ENCODE measurements at regions not wholly inside any gene's neighbourhood (a gene's known extent, or its start where the extent isn't known, plus 50 kb on each side); places are given as distances from the start of the nearest gene placed in this dataset.

DNA sequence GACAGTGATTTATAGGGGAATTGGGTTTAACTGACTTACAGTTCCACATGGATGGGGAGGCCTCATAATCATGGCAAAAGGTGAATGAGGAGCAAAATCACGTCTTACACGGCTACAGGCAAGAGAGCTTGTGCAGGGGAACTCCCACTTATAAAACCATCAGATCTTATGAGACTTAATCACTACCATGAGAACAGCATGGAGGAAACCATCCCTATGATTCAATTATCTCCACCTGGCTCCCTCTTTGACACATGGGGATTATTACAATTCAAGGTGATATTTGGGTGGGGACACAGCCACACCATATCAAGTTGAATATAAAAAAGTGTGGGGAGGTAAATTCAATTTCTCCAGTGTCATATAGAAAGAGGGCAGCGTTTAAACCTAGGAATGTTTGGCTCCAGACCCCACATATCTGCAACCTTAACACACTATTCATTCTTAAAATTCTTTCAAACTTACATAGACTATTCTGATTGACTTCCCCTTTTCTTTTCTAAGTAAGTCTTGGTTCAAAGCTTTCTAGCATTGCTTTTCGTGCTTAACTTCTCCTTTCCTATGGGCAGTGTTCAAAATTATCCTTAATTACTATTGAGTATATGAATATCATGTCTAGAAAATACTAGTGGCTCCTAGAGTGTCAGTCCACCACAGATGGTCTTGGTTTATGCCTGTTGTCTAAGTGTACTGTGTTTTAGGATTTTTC, 446.7 kb upstream of the GBE1 start:
- H3K27me3 ChIP-seq (ENCODE audit: control insufficient read depth, insufficient read depth, low read length): no peaks in the 10 kb centered on the region
- H3K27ac ChIP-seq: no peak overlapping the region
- H3K79me2 ChIP-seq: no peaks in the 10 kb centered on the region
- no peaks in the 10 kb centered on the region for H3K9me3 ChIP-seq (ENCODE audit: control insufficient read depth, low read length)
- no peaks in the 10 kb centered on the region for H3K36me3 ChIP-seq (ENCODE audit: control insufficient read depth, insufficient read depth, low read length)
- H3K4me3 ChIP-seq (ENCODE audit: low read depth, low read length): no peak overlapping the region
- H2AFZ ChIP-seq: no peak overlapping the region
- no peak overlapping the region for H3K4me2 ChIP-seq (ENCODE audit: low read length)
- TF ChIP-seq, protein P1, sequence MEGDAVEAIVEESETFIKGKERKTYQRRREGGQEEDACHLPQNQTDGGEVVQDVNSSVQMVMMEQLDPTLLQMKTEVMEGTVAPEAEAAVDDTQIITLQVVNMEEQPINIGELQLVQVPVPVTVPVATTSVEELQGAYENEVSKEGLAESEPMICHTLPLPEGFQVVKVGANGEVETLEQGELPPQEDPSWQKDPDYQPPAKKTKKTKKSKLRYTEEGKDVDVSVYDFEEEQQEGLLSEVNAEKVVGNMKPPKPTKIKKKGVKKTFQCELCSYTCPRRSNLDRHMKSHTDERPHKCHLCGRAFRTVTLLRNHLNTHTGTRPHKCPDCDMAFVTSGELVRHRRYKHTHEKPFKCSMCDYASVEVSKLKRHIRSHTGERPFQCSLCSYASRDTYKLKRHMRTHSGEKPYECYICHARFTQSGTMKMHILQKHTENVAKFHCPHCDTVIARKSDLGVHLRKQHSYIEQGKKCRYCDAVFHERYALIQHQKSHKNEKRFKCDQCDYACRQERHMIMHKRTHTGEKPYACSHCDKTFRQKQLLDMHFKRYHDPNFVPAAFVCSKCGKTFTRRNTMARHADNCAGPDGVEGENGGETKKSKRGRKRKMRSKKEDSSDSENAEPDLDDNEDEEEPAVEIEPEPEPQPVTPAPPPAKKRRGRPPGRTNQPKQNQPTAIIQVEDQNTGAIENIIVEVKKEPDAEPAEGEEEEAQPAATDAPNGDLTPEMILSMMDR (IDR thresholded peaks at IDR 0.05): no peak
- no peak overlapping the region for H3K9ac ChIP-seq
- no peaks in the 10 kb centered on the region for H3K4me1 ChIP-seq

DNA sequence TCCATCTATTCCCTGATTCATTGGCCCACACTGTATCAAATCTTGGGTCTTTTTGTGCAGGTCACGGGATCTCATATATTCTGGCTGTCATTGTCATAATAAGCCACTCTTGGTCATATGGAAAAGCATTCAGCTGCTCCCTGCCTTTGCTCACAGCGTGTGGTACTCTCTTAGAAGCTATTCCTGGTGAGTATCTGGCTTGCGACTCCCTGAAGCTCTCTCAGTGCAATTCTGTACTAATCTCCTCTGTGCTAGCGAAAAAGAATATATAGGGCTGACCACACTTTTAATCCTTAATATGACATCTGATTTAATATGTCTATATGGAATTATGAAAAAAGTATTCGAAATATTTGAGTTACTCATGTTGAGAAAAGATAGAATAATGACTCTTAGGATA, 440.8 kb upstream of the GBE1 start:
- no peaks in the 10 kb centered on the region for H3K79me2 ChIP-seq
- H3K36me3 ChIP-seq (ENCODE audit: control insufficient read depth, insufficient read depth, low read length): no peaks in the 10 kb centered on the region
- TF ChIP-seq, protein P1 (IDR thresholded peaks at IDR 0.05): no peak
- no peak overlapping the region for H2AFZ ChIP-seq
- H3K9ac ChIP-seq: no peak overlapping the region
- no peaks in the 10 kb centered on the region for H3K9me3 ChIP-seq (ENCODE audit: control insufficient read depth, low read length)
- no peak overlapping the region for H3K27ac ChIP-seq
- H3K4me1 ChIP-seq: no peaks in the 10 kb centered on the region
- H3K4me2 ChIP-seq (ENCODE audit: low read length): no peak overlapping the region
- H3K4me3 ChIP-seq (ENCODE audit: low read depth, low read length): no peak overlapping the region
- H3K27me3 ChIP-seq (ENCODE audit: control insufficient read depth, insufficient read depth, low read length): no peaks in the 10 kb centered on the region

DNA sequence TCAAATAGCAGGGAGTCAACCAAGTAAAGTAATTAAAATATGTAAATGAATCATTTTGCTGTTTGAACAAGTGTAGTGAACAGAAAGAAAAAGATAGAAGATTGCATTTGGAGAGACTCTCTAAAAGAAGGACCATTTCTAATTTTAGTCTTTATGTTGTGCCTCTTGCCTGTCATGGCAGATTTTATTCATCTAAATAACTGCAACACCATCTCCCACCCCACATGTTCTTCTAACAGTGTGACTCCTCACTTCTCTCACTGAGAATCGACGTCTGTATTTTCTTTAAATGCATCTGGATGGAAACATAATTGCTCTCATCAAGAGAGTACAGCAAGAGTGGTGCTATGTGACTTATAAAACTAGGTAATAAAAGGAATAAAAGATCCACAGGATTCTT, 439.9 kb upstream of the GBE1 start:
- H3K4me3 ChIP-seq (ENCODE audit: low read depth, low read length): no peak overlapping the region
- no peak overlapping the region for H2AFZ ChIP-seq
- no peak overlapping the region for H3K4me2 ChIP-seq (ENCODE audit: low read length)
- TF ChIP-seq, protein P1 (IDR thresholded peaks at IDR 0.05): no peak
- no peaks in the 10 kb centered on the region for H3K9me3 ChIP-seq (ENCODE audit: control insufficient read depth, low read length)
- H3K79me2 ChIP-seq: no peaks in the 10 kb centered on the region
- H3K9ac ChIP-seq: no peak overlapping the region
- no peaks in the 10 kb centered on the region for H3K4me1 ChIP-seq
- H3K27ac ChIP-seq: no peak overlapping the region
- no peaks in the 10 kb centered on the region for H3K27me3 ChIP-seq (ENCODE audit: control insufficient read depth, insufficient read depth, low read length)
- no peaks in the 10 kb centered on the region for H3K36me3 ChIP-seq (ENCODE audit: control insufficient read depth, insufficient read depth, low read length)

DNA sequence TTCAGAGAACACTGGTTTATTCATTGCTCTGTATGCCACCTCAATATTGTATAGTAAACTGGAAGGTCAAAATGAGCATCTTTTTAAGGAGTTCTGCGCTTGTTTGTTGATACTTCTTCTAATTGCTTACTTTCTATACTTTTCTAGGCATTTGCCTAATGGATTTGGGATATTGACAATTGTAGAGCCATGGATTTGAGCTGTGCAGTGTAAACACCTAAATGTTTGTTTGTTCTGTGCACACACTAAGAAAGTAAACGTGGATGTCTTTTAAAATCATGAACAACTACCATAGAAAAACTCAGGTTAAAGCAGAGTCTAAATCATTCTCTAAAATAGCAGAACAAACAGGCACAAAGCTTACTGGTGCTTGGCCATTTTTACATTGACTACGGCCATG, 436.6 kb upstream of the GBE1 start:
- Histone ChIP-seq H3K4me3 (ENCODE audit: low read depth, low read length) (no peak overlapping the region), H3K4me2 (ENCODE audit: low read length) (no peak overlapping the region), H3K9me3 (ENCODE audit: control insufficient read depth, low read length) (no peaks in the 10 kb centered on the region), H3K79me2 (no peaks in the 10 kb centered on the region), H3K27ac (no peak overlapping the region), H3K4me1 (no peaks in the 10 kb centered on the region), H2AFZ (no peak overlapping the region), H3K9ac (no peak overlapping the region), H3K36me3 (ENCODE audit: control insufficient read depth, insufficient read depth, low read length) (no peaks in the 10 kb centered on the region), H3K27me3 (ENCODE audit: control insufficient read depth, insufficient read depth, low read length) (no peaks in the 10 kb centered on the region)
- TF ChIP-seq, protein P1 (IDR thresholded peaks at IDR 0.05): no peak

DNA sequence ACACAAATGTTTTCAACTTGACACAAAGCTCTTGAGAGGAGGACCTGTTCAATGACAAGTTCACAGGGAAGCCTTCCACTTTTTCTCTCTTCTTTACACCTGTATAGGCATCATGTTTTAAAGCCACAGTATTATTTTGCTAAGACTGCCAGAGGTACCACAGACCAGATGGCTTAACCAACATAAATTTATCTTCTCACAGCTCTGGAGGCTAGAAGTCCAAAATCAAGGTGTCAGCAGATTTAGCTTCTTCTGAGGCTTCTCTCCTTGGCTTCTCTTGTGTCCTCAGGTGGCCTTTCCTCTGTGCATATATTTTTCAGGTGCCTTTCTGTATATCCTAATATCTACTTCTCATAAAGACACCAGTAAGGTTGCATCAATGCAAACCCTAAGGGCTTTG, 435.2 kb upstream of the GBE1 start:
- Histone ChIP-seq H3K4me3 (ENCODE audit: low read depth, low read length) (no peak overlapping the region), H3K9ac (no peak overlapping the region), H3K9me3 (ENCODE audit: control insufficient read depth, low read length) (no peaks in the 10 kb centered on the region), H2AFZ (no peak overlapping the region), H3K79me2 (no peaks in the 10 kb centered on the region), H3K4me1 (no peaks in the 10 kb centered on the region), H3K36me3 (ENCODE audit: control insufficient read depth, insufficient read depth, low read length) (no peaks in the 10 kb centered on the region), H3K27me3 (ENCODE audit: control insufficient read depth, insufficient read depth, low read length) (no peaks in the 10 kb centered on the region), H3K27ac (no peak overlapping the region), H3K4me2 (ENCODE audit: low read length) (no peak overlapping the region)
- TF ChIP-seq, protein P1 (IDR thresholded peaks at IDR 0.05): no peak
